Ramos (cell line): ENCODE measurements at regions not wholly inside any gene's neighbourhood (a gene's known extent, or its start where the extent isn't known, plus 50 kb on each side); places are given as distances from the start of the nearest gene placed in this dataset.

ENCODE experiments used
- in situ Hi-C: fragments of 300-500 bp; cut with MboI; formaldehyde crosslinking; loops from one replicate; pipeline ENCODE4 v1.14.3; 2022; ENCODE audit warnings: low sequenced_read_pairs; ENCODE audit not compliant: unreplicated experiment

DNA sequence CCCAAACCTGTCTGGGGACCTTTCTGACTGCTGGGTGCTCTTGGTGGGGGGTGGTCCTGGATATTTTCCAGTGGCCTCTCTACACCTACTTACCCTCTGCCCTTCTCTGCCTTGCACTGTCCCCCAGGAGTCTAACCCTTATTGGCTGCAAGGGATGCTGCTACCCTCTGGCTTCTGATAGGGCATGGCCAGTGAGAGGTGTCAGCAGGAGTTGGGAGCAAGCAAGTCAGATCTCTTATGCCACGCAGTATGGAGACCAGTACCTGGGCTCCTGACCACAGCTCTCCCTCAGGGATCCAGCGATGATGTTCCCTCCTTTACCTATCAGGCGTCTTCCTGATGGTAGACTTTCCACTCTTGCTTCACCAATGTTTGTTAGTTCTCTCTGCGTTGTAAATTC is 373.7 kb downstream of the SOCS6 start:
- in situ Hi-C loops, result no loop called here

DNA sequence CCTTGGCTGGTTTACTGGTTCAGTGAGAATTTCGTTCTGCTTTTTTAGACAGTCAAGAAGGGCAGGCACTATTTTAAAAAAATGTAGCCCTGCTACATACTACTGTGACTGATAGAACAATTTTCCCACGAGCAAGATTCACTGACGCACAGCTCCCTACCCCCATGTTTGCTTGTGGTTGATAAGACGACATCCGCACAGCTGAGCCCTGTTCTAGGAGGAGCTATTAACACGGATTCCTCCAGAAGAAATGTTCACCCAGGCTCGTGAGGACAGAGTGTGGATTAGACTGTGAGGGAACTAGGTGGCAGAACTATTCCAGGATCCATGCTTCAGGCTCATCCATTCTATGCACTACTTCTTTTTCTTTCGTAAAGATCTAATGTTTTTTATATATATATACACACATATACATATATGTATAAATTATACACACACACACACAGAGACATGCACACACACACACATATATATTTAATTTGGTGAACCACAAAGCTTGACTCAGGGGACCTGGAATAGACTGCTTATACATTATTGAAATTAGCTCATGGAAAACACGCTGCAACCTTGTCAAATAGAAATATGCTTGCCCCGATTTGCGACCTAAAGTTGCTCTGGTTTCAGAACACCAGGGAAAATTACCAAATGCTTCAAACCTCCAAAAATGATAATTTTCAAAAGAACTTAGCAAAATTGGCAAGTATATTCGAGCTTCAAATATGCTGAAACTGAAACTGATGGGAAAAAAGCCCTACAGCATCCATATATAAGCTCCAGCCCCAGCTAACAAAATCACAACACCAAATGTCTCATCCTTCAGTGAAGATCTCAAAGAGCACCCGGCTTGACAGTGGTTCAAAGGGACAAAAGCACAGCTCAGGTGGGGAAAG is 370.4 kb downstream of the SOCS6 start:
- in situ Hi-C loops, result no loop called here

DNA sequence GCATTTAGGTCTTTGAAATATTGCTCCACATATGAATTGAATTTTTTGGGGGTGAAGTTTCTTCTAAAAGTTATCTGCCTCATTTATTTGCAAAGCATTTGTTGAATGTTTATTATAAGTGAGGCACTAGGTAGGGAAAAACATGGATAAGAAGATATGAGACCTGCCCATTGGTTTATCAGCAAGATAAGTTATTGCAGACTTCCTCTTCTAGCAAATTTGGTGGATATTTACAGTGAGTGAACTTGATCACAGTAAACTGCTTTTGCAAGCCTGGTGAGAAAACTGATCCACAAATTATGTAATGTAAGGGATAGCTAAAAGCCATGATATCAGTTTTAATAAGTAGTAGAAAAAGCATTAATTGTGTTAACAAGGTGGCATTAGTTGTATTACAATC is 364.8 kb downstream of the SOCS6 start:
- in situ Hi-C loops, result no loop called here

DNA sequence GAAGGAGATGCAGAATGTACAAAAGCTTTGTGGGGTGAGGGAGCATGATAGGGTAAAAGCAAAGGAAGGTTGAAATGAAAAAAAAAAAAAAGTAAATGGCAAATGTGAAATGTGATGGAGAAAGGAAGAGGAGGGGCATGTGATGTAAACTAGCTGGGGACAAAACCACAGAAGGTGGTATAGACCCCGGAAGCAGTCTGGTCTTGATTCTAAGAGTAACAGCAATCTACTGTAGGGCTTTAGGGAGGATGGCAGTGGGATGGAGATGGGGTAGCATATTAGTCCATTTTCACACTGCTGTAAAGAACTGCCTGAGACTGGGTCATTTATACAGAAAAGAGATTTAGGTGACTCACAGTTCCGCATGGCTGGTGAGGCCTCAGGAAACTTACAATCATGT is 362.0 kb downstream of the SOCS6 start:
- in situ Hi-C loops, result no loop called here

GRCh38 chr18:70649683-70650082 is 360.8 kb downstream of the SOCS6 start:
- in situ Hi-C loops, result no loop called here

GRCh38 chr18:70645971-70646370 is 357.1 kb downstream of the SOCS6 start:
- in situ Hi-C loops, result no loop called here

DNA sequence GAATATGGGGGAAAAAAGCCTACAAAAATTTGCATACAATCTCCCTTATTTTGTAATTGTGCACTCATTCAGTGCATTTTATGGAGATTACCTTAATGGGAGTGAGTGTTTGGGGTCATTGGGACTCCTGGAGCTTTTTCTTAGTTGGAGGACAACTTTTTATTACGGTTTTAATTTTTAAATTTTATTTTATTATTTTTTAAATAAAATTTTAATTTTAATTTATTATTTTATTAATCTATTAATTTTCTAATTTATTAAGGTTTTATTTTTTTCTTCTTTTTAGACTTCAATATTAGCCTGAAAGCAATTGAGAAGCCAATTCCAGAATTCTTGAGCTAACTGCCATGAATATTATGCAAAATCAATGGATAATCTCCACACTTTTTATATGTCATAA is 355.0 kb downstream of the SOCS6 start:
- in situ Hi-C loops, result no loop called here

- in situ Hi-C loops, result no loop called here
Observed at GRCh38 chr18:70641156-70641775, 352.4 kb downstream of the SOCS6 start.

DNA sequence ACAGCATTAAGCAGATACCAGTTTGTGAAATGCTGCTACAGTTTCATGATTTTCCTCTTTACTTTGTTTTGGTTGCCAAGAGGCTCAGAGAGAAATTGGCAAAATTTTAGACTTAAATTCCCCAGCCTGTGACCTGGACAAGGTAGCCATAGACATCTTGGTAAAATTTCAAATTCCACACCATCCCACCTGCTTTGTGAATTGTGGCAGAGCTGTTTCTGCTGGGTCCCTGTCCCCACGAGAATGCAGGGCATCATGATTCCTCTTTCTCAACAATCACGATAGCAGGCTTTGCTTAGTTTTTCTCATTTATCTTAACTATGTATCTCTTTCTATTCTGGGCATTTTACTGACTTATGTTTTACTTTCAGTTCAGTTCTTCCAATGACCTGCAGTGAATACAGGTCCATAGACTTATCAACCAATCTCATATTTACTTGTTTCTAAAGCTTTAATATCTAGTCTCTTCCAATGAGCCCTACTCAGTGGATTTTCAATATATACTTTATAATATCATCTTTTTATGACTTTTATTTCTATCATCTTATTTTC is 351.6 kb downstream of the SOCS6 start:
- in situ Hi-C loops, result no loop called here

- in situ Hi-C loops, result no loop called here
Observed at GRCh38 chr18:70636991-70637390, 348.1 kb downstream of the SOCS6 start.

DNA sequence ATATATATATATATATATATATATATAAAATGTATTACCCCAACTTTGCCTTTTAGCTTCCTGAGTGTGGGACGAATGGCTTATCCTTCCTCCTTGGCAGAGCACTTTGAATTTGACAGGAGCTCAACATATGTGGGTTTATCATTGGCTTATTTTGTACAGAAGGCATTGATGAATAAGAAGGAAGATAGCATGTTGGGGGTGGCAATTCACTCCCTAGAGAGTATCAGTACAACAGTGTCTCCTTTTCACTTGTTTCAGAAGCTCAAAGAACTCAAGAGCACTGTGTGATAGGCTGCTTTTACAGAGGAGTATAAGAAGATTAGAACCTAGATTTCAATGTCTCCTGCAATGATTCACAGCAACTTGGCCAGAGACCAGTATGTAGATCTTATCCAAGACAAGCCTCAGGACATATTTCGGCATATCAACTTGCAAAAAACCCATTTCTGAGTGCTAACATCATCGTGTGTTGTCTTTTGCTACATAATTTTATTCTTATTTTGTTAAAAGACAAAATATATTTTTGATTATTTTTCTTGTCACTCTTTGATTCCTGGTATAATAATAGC is 345.8 kb downstream of the SOCS6 start:
- in situ Hi-C loops, result no loop called here

DNA sequence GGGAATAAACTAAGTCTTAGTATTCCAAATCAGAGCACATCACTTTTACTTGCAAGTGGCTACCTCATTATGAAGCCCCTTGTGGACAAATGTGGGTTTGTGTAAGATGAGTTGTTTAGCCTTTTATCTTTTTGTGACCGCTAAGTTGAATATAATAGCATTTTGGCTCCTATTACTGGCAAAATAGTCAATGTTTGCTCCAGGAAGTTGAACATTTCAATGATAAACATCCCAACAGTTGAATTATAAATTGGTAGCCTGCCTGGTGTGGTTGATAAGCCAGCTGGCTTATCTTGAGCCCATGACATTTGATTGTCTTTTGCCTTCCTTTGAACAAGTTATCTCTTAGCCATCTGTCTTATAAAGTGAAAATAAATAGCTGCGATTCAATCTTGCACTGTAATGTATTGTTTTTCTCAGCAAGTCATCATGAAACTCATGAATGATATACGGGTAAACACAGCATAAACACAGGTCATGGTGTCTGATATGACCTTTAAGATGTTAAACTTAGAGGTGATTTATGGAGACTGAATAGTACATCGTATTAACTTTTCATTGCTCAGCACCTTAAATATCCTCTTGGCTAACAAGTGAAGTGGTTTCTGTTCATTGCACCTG is 338.4 kb downstream of the SOCS6 start:
- in situ Hi-C loops, result no loop called here

DNA sequence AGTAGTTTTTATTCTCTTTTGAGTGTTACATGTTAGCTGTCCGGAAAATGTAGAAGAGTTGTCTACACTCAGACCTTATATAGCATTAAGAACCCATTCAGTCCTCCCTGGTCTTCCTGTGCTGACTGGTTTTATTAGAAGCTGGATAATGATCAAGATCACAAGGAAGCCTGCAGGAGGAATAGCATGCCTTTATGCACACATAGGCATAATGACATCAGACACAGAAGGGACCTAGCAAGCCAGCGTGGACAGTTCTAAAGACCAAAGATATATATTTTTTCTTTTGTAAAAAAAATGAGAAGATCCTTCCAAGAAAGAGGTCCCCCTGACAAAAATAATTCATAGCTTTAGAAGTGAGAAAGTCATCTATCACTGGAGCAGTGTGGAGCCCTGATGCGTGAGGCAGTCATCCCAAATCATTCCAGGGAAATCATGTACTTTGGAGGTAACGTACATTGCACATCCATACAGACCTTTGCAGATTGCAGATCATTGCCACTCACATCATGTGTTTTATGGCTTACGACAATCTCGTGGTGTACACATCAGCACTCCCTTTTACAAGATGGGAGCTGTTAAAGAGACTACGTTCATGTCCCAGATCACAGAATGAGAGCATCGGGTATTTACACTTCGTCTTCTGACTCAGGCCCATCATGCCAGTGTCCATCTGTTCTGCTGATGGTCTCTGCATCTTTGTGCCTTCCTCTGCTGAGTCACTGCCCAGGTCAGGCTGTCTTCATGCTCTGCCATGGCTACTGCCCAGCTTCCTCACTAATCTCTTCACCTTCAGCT is 334.0 kb downstream of the SOCS6 start:
- in situ Hi-C loops, result no loop called here

- in situ Hi-C loops, result no loop called here
Observed at GRCh38 chr18:70621710-70622109, 332.9 kb downstream of the SOCS6 start.

DNA sequence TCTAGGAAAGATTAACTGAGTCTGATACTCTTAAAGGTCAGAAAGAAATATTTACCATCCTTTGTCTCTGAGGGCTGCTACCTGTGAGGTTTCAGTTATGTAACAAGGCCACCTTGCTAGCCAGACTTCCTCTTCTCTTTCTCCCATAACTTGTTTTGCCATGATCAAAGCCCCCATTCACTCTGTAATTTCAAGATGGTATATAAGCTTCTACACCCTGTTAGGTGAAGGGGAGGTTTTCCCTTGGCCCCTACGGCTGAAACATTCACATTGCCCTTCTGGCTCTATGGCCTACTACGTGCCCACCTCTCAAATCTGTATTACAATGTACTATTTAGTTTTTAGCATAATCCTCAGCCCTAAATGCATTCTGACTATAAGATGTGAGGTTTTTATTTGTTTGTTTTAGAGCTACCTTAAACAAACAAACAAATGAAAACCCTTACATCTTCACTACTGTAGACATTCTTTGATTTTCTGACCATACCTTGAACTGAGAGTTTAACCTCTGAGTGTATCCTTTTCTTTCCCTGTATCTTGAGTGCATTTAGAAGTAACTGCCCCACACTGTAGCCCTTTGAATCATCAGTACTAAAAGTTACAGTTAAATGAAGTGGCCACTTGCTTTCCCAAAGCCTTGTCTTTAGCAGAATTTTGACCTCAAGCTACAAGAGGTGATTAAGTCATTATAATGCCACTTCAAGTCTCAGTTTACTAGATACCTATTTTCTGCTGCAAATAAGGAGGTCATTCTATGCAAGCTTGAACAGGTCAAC is 332.2 kb downstream of the SOCS6 start:
- in situ Hi-C loops, result no loop called here

DNA sequence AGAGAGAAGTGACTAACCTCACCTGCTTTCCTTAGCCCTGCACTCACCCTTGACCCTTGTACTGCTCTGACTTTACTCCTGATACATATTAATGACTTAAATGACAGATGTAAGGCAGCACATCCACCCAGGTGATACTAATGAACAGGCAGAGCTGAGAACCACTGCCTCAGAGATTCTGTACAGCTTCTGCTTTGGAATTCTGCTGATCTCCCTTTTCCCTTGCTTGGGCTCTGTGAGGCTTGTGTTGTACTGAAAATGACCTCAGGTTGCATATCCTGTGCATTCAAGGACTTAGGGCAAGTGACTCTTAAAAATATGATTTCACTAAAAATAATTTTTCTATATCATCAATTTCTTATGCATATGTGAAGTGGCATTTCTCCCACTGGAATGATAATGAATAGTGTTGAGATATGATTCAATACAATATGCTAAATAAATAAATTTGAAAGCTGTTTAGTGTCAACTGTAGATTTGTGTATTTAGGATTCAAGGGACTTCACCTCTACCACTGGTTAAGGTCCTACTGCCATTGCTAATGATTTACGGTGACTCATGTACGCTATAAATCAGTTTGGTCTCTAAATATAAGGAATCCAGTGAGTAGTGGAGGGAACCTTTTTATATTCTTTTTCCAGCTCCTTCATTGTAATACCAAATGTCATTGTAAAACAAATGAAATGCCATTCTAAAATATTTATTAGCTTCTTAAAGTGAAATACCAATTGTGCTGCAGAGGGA is 328.3 kb downstream of the SOCS6 start:
- in situ Hi-C loops, result no loop called here

GRCh38 chr18:70600225-70600925 is 311.5 kb downstream of the SOCS6 start:
- in situ Hi-C loops, result no loop called here

- in situ Hi-C loops, result no loop called here
Observed at GRCh38 chr18:70598406-70598805, 309.6 kb downstream of the SOCS6 start.
